ENCODE measurements at regions not wholly inside any gene's neighbourhood (a gene's known extent, or its start where the extent isn't known, plus 50 kb on each side); places are given as distances from the start of the nearest gene placed in this dataset.

- DNase-seq (ENCODE audit: low spot score), result no peak
Observed at GRCh38 chr16:86117756-86118155, 218.8 kb downstream of the IRF8 start.

GRCh38 chr16:86118467-86119307 is 219.7 kb downstream of the IRF8 start:
- DNase-seq (ENCODE audit: low spot score), result no peak

- DNase-seq (ENCODE audit: low spot score), result no peak
Observed at GRCh38 chr16:86120201-86121192, 221.5 kb downstream of the IRF8 start.

GRCh38 chr16:86121374-86122010 is 222.5 kb downstream of the IRF8 start:
- DNase-seq (ENCODE audit: low spot score), result no peak

GRCh38 chr16:86122681-86123342 is 223.8 kb downstream of the IRF8 start:
- peak; percentile 39 for DNase-seq (ENCODE audit: low spot score)

GRCh38 chr16:86124321-86124720 is 225.4 kb downstream of the IRF8 start:
- no peak for DNase-seq (ENCODE audit: low spot score)

GRCh38 chr16:86126891-86127290 is 227.9 kb downstream of the IRF8 start:
- no peak for DNase-seq (ENCODE audit: low spot score)

- no peak for DNase-seq (ENCODE audit: low spot score)
Observed at GRCh38 chr16:86127366-86127765, 228.4 kb downstream of the IRF8 start.

- no peak for DNase-seq (ENCODE audit: low spot score)
Observed at GRCh38 chr16:86128246-86128645, 229.3 kb downstream of the IRF8 start.

GRCh38 chr16:86129541-86129940 is 230.6 kb downstream of the IRF8 start:
- no peak for DNase-seq (ENCODE audit: low spot score)

GRCh38 chr16:86133377-86133776 is 234.4 kb downstream of the IRF8 start:
- no peak for DNase-seq (ENCODE audit: low spot score)

GRCh38 chr16:86133847-86134375 is 234.9 kb downstream of the IRF8 start:
- DNase-seq (ENCODE audit: low spot score), result no peak

GRCh38 chr16:86134802-86135461 is 236.0 kb downstream of the IRF8 start:
- DNase-seq (ENCODE audit: low spot score), result no peak

GRCh38 chr16:86137359-86137758 is 238.4 kb downstream of the IRF8 start:
- DNase-seq (ENCODE audit: low spot score), result no peak

- DNase-seq (ENCODE audit: low spot score), result no peak
Observed at GRCh38 chr16:86138121-86139085, 239.4 kb downstream of the IRF8 start.

- no peak for DNase-seq (ENCODE audit: low spot score)
Observed at GRCh38 chr16:86142801-86143236, 243.9 kb downstream of the IRF8 start.

- no peak for DNase-seq (ENCODE audit: low spot score)
Observed at GRCh38 chr16:86143666-86144065, 244.7 kb downstream of the IRF8 start.

- no peak for DNase-seq (ENCODE audit: low spot score)
Observed at GRCh38 chr16:86145669-86146068, 246.7 kb downstream of the IRF8 start.

GRCh38 chr16:86150641-86151238 is 251.8 kb downstream of the IRF8 start:
- no peak for DNase-seq (ENCODE audit: low spot score)
